ENCODE measurements at regions not wholly inside any gene's neighbourhood (a gene's known extent, or its start where the extent isn't known, plus 50 kb on each side); places are given as distances from the start of the nearest gene placed in this dataset.
"Not testable (repeated sequence)": the region's sequence is repeated elsewhere in the genome, so short reads cannot be mapped to it uniquely, and the experiment has no call there.

- DNase-seq (ENCODE audit: low read depth): no peak
- no peak for TF ChIP-seq CTCF (conservative IDR thresholded peaks at IDR 0.05; ENCODE audit: low read depth, low read length)
- H3K4me3 ChIP-seq (ENCODE audit: low read depth, low read length): no peak overlapping the region
Measured at GRCh38 chr7:9498303-9498702, 1064.9 kb downstream of the NXPH1 start.

GRCh38 chr7:9502269-9502668 lies 1068.9 kb downstream of the NXPH1 start:
- no peak for DNase-seq (ENCODE audit: low read depth)
- TF ChIP-seq CTCF (conservative IDR thresholded peaks at IDR 0.05; ENCODE audit: low read depth, low read length): no peak
- no peak overlapping the region for H3K4me3 ChIP-seq (ENCODE audit: low read depth, low read length)

GRCh38 chr7:9504678-9505077 lies 1071.3 kb downstream of the NXPH1 start:
- no peak for TF ChIP-seq CTCF (conservative IDR thresholded peaks at IDR 0.05; ENCODE audit: low read depth, low read length)
- H3K4me3 ChIP-seq (ENCODE audit: low read depth, low read length): no peak overlapping the region
- no peak for DNase-seq (ENCODE audit: low read depth)

- H3K4me3 ChIP-seq (ENCODE audit: low read depth, low read length): no peak overlapping the region
- no peak for TF ChIP-seq CTCF (conservative IDR thresholded peaks at IDR 0.05; ENCODE audit: low read depth, low read length)
- no peak for DNase-seq (ENCODE audit: low read depth)
Measured at GRCh38 chr7:9505516-9505915, 1072.1 kb downstream of the NXPH1 start.

GRCh38 chr7:9507290-9507689 lies 1073.9 kb downstream of the NXPH1 start:
- no peak overlapping the region for H3K4me3 ChIP-seq (ENCODE audit: low read depth, low read length)
- peak; percentile 22 for DNase-seq (ENCODE audit: low read depth)
- no peak for TF ChIP-seq CTCF (conservative IDR thresholded peaks at IDR 0.05; ENCODE audit: low read depth, low read length)

GRCh38 chr7:9516662-9517061 lies 1083.3 kb downstream of the NXPH1 start:
- TF ChIP-seq CTCF (conservative IDR thresholded peaks at IDR 0.05; ENCODE audit: low read depth, low read length): no peak
- no peak overlapping the region for H3K4me3 ChIP-seq (ENCODE audit: low read depth, low read length)
- no peak for DNase-seq (ENCODE audit: low read depth)

GRCh38 chr7:9523579-9523978 lies 1090.2 kb downstream of the NXPH1 start:
- TF ChIP-seq CTCF (conservative IDR thresholded peaks at IDR 0.05; ENCODE audit: low read depth, low read length): no peak
- DNase-seq (ENCODE audit: low read depth): no peak
- no peak overlapping the region for H3K4me3 ChIP-seq (ENCODE audit: low read depth, low read length)

GRCh38 chr7:9552431-9552830 lies 1119.0 kb downstream of the NXPH1 start:
- not testable (repeated sequence) for H3K4me3 ChIP-seq (ENCODE audit: low read depth, low read length); DNase-seq (ENCODE audit: low read depth)

All from choroid plexus epithelial cell (primary cell).